ENCODE measurements at regions not wholly inside any gene's neighbourhood (a gene's known extent, or its start where the extent isn't known, plus 50 kb on each side); places are given as distances from the start of the nearest gene placed in this dataset.

DNA sequence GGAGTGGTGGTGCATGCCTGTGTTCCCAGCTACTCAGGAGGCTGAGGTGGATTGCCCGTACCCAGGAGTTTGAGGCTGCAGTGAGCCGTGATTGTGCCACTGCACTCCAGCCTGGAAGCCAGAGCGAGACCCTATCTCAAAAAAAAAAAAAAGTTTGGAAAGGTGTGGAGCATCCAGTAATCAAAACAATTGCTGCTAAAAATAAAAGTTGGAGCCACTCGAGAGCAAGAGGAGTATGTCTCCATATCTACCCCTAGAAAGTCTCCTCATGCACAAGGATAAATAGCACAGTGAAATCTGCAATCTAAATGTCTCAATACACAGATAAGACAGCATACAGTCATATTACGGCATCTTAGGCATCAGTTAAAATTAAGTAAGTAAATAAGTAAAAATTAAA lies 81.5 kb upstream of the NEBL start:
- Histone ChIP-seq H3K9me3 (ENCODE audit: control insufficient read depth, low read depth, low read length) (no peaks in the 10 kb centered on the region), H3K9ac (ENCODE audit: low read length) (no peak overlapping the region), H3K36me3 (ENCODE audit: control insufficient read depth, low read depth, low read length) (no peaks in the 10 kb centered on the region), H3K27ac (ENCODE audit: low read length) (no peak overlapping the region), H3K27me3 (ENCODE audit: control insufficient read depth, insufficient read depth, low read length) (no peaks in the 10 kb centered on the region), H3K4me1 (ENCODE audit: control insufficient read depth, low read depth, low read length) (no peaks in the 10 kb centered on the region), H3K4me3 (ENCODE audit: low read length) (no peak overlapping the region)

DNA sequence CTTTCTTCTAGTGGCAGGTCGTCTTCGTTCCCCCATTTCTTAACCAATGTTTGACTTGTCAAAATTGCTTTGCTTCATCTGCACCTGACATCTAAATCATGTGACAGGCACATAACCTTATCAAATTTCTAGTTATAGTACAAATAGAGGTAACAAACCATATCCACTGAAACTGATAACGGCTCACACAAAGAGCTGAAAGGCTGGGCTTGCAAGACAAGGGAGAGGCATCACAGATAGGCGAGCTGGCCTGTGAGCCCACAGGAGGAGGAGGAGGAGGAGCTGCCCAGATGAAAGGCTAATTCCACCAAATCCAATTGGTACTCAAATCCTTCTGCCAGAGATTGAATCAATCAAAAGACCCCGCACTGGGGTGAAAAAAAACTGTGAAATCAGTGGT lies 80.2 kb upstream of the NEBL start:
- Histone ChIP-seq H3K9ac (ENCODE audit: low read length) (no peak overlapping the region), H3K4me3 (ENCODE audit: low read length) (no peak overlapping the region), H3K36me3 (ENCODE audit: control insufficient read depth, low read depth, low read length) (no peaks in the 10 kb centered on the region), H3K27ac (ENCODE audit: low read length) (no peak overlapping the region), H3K9me3 (ENCODE audit: control insufficient read depth, low read depth, low read length) (no peaks in the 10 kb centered on the region), H3K27me3 (ENCODE audit: control insufficient read depth, insufficient read depth, low read length) (no peaks in the 10 kb centered on the region), H3K4me1 (ENCODE audit: control insufficient read depth, low read depth, low read length) (no peaks in the 10 kb centered on the region)

DNA sequence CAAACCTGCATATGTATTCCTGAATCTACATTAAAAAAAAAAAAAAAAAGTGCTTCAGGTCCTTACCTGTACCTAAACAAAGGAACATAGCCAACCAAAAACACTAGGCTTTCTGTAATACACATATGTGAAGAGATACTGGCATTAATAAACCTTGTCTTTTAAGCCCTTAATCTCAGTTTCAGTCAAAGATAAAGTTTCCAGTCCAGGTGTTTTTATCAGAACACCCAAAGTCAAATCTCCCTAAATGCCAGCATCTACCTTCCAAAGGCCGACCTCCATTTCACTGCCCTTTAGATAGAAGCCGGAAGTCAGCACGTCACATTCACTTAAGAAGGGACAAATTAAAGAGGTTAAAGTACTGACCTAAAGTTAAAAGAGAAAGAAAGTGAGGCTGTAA lies 79.8 kb upstream of the NEBL start:
- no peak overlapping the region for H3K9ac ChIP-seq (ENCODE audit: low read length)
- no peak overlapping the region for H3K27ac ChIP-seq (ENCODE audit: low read length)
- H3K27me3 ChIP-seq (ENCODE audit: control insufficient read depth, insufficient read depth, low read length), result no peaks in the 10 kb centered on the region
- no peaks in the 10 kb centered on the region for H3K4me1 ChIP-seq (ENCODE audit: control insufficient read depth, low read depth, low read length)
- H3K9me3 ChIP-seq (ENCODE audit: control insufficient read depth, low read depth, low read length), result no peaks in the 10 kb centered on the region
- no peaks in the 10 kb centered on the region for H3K36me3 ChIP-seq (ENCODE audit: control insufficient read depth, low read depth, low read length)
- H3K4me3 ChIP-seq (ENCODE audit: low read length), result no peak overlapping the region

DNA sequence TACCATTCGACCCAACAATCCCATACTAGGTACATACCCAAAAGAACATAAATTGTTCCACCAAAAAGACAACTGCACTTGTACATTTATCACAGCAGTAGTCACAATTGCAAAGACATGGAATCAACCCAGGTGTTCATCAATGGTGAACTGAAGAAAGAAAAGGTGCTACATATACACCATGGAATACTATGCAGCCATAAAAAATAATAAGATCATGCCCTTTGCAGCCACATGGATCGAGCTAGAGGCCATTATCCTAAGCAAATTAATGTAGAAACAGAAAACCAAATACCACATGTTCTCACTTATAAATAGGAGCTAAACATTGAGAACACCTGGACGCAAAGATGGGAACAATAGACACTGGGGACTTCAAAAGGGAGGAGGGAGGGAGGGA lies 79.3 kb upstream of the NEBL start:
- no peak overlapping the region for H3K27ac ChIP-seq (ENCODE audit: low read length)
- no peaks in the 10 kb centered on the region for H3K4me1 ChIP-seq (ENCODE audit: control insufficient read depth, low read depth, low read length)
- no peaks in the 10 kb centered on the region for H3K9me3 ChIP-seq (ENCODE audit: control insufficient read depth, low read depth, low read length)
- H3K9ac ChIP-seq (ENCODE audit: low read length), result no peak overlapping the region
- H3K27me3 ChIP-seq (ENCODE audit: control insufficient read depth, insufficient read depth, low read length), result no peaks in the 10 kb centered on the region
- H3K4me3 ChIP-seq (ENCODE audit: low read length), result no peak overlapping the region
- no peaks in the 10 kb centered on the region for H3K36me3 ChIP-seq (ENCODE audit: control insufficient read depth, low read depth, low read length)

DNA sequence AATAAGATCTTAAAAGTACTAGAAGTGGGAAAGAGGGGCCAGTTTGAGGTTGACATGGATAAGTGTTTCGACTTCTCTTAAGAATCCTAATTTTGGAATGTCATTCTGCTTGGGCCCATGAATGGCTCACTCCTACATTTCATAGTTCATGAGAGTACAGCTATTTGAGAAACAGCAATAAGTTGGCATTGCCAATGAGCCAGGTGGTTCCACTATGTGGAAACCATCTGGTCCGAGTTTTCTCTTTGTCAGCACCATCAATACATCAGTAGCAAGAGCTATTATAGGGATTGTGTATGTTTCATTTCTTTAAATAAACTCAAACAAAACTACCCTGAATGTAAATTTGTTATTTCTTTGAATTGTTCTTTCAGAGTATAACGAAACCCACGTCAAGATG lies 78.1 kb upstream of the NEBL start:
- no peaks in the 10 kb centered on the region for H3K27me3 ChIP-seq (ENCODE audit: control insufficient read depth, insufficient read depth, low read length)
- H3K4me3 ChIP-seq (ENCODE audit: low read length), result no peak overlapping the region
- no peaks in the 10 kb centered on the region for H3K36me3 ChIP-seq (ENCODE audit: control insufficient read depth, low read depth, low read length)
- no peaks in the 10 kb centered on the region for H3K9me3 ChIP-seq (ENCODE audit: control insufficient read depth, low read depth, low read length)
- H3K9ac ChIP-seq (ENCODE audit: low read length), result no peak overlapping the region
- no peak overlapping the region for H3K27ac ChIP-seq (ENCODE audit: low read length)
- no peaks in the 10 kb centered on the region for H3K4me1 ChIP-seq (ENCODE audit: control insufficient read depth, low read depth, low read length)

DNA sequence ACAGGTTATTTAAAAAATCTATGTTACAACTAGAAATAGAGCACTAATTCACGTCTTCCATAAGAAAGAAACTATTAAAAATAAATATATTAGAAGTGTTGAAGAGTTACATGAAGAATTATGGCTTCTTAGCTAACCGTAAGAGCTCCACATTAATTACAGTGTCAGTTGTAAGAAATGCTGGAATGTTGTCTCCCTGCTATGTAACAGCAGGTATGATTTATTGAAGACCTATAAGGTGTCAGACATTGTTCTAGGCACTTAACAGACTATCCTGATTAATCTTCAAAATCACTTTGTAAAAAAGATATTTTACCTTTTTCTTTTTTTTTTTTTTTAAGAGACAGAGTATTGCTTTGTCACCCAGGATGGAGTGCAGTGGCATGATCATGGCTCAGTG lies 75.8 kb upstream of the NEBL start:
- Histone ChIP-seq H3K9me3 (ENCODE audit: control insufficient read depth, low read depth, low read length) (no peaks in the 10 kb centered on the region), H3K27ac (ENCODE audit: low read length) (no peak overlapping the region), H3K36me3 (ENCODE audit: control insufficient read depth, low read depth, low read length) (no peaks in the 10 kb centered on the region), H3K27me3 (ENCODE audit: control insufficient read depth, insufficient read depth, low read length) (no peaks in the 10 kb centered on the region), H3K4me1 (ENCODE audit: control insufficient read depth, low read depth, low read length) (no peaks in the 10 kb centered on the region), H3K4me3 (ENCODE audit: low read length) (no peak overlapping the region), H3K9ac (ENCODE audit: low read length) (no peak overlapping the region)

DNA sequence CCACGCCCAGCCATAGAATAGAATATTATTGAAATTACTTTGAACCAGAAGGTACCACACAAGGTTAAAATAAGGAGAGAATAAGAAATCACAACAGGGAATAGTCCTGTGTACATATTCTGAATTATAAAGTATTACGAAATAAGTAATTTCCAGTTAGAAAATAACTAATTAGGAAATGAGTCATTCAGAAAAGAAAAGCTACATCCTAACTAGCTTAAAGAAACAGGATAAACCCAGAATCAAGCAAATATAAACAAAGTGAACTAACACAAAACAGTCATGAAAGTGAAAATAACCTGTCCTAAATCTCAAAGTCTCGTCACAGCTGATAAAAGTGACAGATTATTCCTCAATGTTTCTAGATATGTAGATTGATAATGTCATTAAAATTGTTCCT lies 74.8 kb upstream of the NEBL start:
- no peak overlapping the region for H3K27ac ChIP-seq (ENCODE audit: low read length)

DNA sequence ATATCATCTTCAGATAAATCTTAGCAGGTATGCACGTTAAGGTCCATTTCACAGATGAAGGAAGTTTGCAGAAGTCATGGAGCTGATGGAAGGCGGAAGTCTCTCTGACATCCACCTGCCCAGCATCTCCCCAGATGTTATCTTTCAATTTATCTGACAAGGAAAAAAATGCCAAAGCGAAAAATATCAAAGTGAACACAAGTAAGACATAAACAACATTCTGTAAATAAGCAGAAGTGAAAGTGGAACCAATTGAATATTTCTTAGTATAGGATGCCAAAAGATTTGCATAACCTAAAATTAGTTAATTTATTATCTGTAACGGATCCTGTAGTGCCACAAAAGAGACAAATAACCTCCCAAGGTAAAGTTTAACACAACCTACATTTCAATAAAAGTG lies 73.6 kb upstream of the NEBL start:
- H3K27ac ChIP-seq (ENCODE audit: low read length), result no peak overlapping the region

More for the DNA sequence above, 74.8 kb upstream of the NEBL start:
- Histone ChIP-seq H3K9me3 (ENCODE audit: control insufficient read depth, low read depth, low read length) (no peaks in the 10 kb centered on the region), H3K4me3 (ENCODE audit: low read length) (no peak overlapping the region), H3K4me1 (ENCODE audit: control insufficient read depth, low read depth, low read length) (no peaks in the 10 kb centered on the region), H3K36me3 (ENCODE audit: control insufficient read depth, low read depth, low read length) (no peaks in the 10 kb centered on the region), H3K27me3 (ENCODE audit: control insufficient read depth, insufficient read depth, low read length) (no peaks in the 10 kb centered on the region), H3K9ac (ENCODE audit: low read length) (no peak overlapping the region)

DNA sequence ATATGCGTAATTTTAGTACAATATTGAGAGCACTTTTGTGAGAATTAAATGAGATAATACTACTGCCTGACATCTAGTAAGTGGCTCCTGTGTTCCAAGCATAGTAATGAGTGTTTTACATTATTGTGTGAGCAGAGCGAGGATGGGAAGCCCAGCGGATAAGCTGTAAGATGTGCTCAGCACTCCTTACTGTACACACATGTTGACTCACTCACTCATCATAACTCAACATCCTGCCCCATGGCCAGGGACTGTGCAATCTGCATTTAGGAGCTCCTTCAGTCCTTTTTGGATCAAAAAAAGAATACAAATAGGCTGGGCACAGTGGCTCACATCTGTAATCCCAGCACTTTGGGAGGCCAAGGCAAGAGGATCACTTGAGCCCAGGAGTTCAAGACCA lies 72.9 kb upstream of the NEBL start:
- Histone ChIP-seq H3K9ac (ENCODE audit: low read length) (no peak overlapping the region), H3K4me1 (ENCODE audit: control insufficient read depth, low read depth, low read length) (no peaks in the 10 kb centered on the region), H3K4me3 (ENCODE audit: low read length) (no peak overlapping the region), H3K36me3 (ENCODE audit: control insufficient read depth, low read depth, low read length) (no peaks in the 10 kb centered on the region), H3K9me3 (ENCODE audit: control insufficient read depth, low read depth, low read length) (no peaks in the 10 kb centered on the region), H3K27ac (ENCODE audit: low read length) (no peak overlapping the region), H3K27me3 (ENCODE audit: control insufficient read depth, insufficient read depth, low read length) (no peaks in the 10 kb centered on the region)

More for the DNA sequence above, 73.6 kb upstream of the NEBL start:
- no peaks in the 10 kb centered on the region for H3K36me3 ChIP-seq (ENCODE audit: control insufficient read depth, low read depth, low read length)
- H3K9ac ChIP-seq (ENCODE audit: low read length), result no peak overlapping the region
- no peaks in the 10 kb centered on the region for H3K9me3 ChIP-seq (ENCODE audit: control insufficient read depth, low read depth, low read length)
- H3K4me1 ChIP-seq (ENCODE audit: control insufficient read depth, low read depth, low read length), result no peaks in the 10 kb centered on the region
- H3K27me3 ChIP-seq (ENCODE audit: control insufficient read depth, insufficient read depth, low read length), result no peaks in the 10 kb centered on the region
- no peak overlapping the region for H3K4me3 ChIP-seq (ENCODE audit: low read length)

DNA sequence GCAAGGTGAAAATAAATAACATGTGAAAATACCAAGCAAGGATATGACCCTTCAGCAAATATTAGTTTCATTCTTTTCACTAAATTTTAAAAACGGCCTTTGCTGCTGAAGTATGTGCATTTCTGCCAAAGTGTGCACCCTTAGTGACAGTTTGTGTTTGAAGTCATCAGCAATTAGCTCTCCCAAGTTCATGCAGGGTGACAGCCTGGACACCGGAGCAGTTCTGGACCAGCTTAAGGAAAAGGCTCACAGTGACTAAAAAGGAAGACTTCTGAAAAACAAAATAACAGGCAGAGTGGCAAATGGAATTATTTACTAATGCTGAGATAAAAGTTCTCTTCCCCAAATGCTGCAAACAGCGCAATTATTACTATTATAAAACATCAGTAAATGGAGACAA lies 69.3 kb upstream of the NEBL start:
- Histone ChIP-seq H3K4me1 (ENCODE audit: control insufficient read depth, low read depth, low read length) (peaks cover 2% of the 10 kb centered on the region), H3K36me3 (ENCODE audit: control insufficient read depth, low read depth, low read length) (no peaks in the 10 kb centered on the region), H3K4me3 (ENCODE audit: low read length) (no peak overlapping the region), H3K27ac (ENCODE audit: low read length) (no peak overlapping the region), H3K9ac (ENCODE audit: low read length) (no peak overlapping the region), H3K27me3 (ENCODE audit: control insufficient read depth, insufficient read depth, low read length) (no peaks in the 10 kb centered on the region), H3K9me3 (ENCODE audit: control insufficient read depth, low read depth, low read length) (no peaks in the 10 kb centered on the region)

DNA sequence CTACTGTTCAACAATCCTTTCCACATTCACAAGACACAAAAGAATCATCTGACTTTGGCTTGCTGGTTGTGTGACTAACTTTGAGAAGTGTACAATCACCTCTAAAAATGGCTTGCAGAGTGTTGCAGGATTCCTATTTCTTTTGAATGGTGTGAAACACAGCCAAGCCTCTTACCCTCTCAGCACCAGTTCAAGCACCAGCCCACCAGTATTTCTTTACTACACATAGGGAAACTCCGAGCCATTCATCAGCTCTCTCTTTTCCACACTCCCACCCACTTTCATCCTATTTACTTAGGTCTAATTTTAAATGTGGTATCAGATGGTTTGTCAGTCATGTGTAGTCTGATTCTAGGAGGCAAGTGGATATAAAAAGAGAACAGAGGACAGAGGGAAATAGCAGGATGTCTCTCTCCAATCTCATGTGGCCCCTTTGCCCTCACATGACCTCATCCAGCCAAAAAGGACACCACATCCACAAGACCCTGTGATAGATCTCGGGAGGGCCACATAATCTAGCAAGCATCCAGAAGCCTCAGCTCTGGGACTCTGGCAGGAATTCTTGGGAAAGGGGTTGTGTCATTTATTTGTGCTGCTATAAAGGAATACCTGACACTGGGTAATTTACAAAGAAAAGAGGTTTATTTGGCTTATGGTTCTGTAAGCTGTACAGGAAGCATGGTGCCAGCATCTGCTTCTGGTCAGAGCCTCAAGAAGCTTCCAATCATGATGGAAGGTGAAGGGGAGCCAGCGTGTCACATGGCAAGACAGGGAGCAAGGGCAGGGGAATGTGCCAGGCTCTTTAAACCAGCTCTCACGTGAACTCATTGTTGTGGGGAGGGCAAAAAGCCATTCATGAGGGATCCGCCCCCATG lies 66.8 kb upstream of the NEBL start:
- Histone ChIP-seq H3K36me3 (ENCODE audit: control insufficient read depth, low read depth, low read length) (no peaks in the 10 kb centered on the region), H3K9ac (ENCODE audit: low read length) (no peak overlapping the region), H3K27ac (ENCODE audit: low read length) (no peak overlapping the region), H3K9me3 (ENCODE audit: control insufficient read depth, low read depth, low read length) (no peaks in the 10 kb centered on the region), H3K27me3 (ENCODE audit: control insufficient read depth, insufficient read depth, low read length) (no peaks in the 10 kb centered on the region), H3K4me1 (ENCODE audit: control insufficient read depth, low read depth, low read length) (peaks cover 3% of the 10 kb centered on the region), H3K4me3 (ENCODE audit: low read length) (no peak overlapping the region)

DNA sequence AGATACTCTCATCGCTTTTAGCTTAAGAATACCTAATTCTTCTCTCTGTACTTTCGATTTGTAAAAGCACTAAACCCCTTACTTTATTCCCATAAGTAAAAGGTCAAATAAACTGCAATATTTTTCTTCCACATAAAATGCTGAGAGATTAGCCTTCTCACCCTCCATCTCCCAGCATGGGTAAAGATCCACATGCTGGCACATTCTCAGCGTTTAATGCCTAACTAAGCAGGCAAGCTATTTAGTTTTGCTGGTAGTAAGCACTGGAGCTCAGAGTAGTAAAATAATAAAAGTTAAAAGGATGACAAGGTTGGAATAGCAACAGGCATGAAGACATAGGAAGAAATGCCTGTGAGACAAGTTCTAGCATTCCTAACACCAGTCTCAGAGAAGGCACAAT lies 65.9 kb upstream of the NEBL start:
- Histone ChIP-seq H3K9ac (ENCODE audit: low read length) (no peak overlapping the region), H3K4me1 (ENCODE audit: control insufficient read depth, low read depth, low read length) (peaks cover 3% of the 10 kb centered on the region), H3K27ac (ENCODE audit: low read length) (no peak overlapping the region), H3K27me3 (ENCODE audit: control insufficient read depth, insufficient read depth, low read length) (no peaks in the 10 kb centered on the region), H3K9me3 (ENCODE audit: control insufficient read depth, low read depth, low read length) (no peaks in the 10 kb centered on the region), H3K4me3 (ENCODE audit: low read length) (no peak overlapping the region), H3K36me3 (ENCODE audit: control insufficient read depth, low read depth, low read length) (no peaks in the 10 kb centered on the region)
